Ramos (cell line): ENCODE measurements at regions not wholly inside any gene's neighbourhood (a gene's known extent, or its start where the extent isn't known, plus 50 kb on each side); places are given as distances from the start of the nearest gene placed in this dataset.

ENCODE experiments used
- in situ Hi-C: fragments of 300-500 bp; cut with MboI; formaldehyde crosslinking; loops from one replicate; pipeline ENCODE4 v1.14.3; 2022; ENCODE audit warnings: low sequenced_read_pairs; ENCODE audit not compliant: unreplicated experiment

DNA sequence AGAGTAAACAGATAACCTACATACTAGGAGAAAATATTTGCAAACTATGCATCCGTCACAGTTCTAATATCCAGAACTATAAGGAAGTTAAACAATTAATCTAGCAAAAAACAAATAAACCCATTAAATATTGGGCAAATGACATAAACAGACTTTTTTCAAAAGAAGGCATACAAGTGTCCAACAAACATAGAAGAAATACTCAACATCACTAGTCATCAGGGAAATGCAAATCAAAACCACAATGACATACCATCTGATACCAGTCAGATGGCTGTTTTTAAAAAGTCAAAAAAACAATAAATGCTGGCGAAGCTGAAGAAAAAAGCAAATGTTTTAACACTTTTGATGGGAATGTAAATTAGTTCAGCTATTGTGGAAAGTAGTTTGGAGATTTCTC lies 1117.7 kb upstream of the MAP3K7 start:
- in situ Hi-C loops = no loop called here

GRCh38 chr6:91697010-91697695 lies 1110.3 kb upstream of the MAP3K7 start:
- in situ Hi-C loops = no loop called here

- in situ Hi-C loops = no loop called here
Observed at GRCh38 chr6:91695221-91695620, 1108.3 kb upstream of the MAP3K7 start.

DNA sequence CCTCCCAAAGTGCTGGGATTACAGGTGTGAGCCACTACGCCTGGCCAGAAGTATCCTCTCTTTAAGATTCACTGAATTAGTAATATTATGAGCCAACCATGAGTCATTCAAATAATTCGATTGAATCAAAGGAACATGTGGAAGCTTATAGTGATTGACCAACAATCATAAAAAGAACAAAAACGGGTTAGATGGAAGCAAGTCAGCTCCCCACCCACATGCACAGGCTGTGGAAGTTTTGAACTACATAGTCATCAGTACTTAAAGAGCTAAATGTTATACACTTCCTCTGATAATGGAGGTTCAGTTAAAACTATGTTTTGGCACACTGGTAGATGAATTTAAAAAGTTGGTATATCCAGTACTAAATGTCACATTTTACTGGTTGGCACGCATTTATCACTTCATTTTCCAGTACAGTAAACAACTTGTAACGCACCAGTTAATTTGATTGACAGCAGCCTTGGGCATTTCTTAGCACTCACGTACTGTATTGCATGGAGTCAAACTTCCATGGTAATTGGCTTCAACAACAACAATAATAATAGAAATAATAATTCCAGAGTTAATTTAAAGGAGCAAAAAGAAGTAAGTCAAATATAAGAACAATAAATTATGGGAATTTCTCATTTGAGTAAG lies 1107.3 kb upstream of the MAP3K7 start:
- in situ Hi-C loops = no loop called here

DNA sequence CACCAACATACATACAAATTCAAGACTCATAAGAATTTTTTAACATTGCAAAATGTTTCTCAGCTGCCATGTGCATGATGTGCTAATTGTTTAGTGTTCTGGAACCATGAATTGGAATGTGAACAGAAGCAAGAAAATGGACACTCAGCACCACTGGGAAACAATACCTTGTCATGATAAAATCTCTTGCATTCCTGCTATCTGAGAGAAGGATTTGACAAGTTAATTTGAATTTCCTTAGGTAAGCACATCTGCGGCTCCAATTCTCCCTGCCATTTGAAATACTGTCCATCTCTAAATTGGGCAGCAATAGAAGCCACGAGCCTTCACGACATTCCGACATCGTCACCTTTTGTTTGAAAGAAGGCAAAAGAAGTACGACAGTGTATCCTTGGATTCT lies 1104.6 kb upstream of the MAP3K7 start:
- in situ Hi-C loops = no loop called here

GRCh38 chr6:91683240-91683639 lies 1096.4 kb upstream of the MAP3K7 start:
- in situ Hi-C loops = no loop called here

GRCh38 chr6:91681296-91681695 lies 1094.4 kb upstream of the MAP3K7 start:
- in situ Hi-C loops = no loop called here

GRCh38 chr6:91678679-91679446 lies 1092.0 kb upstream of the MAP3K7 start:
- in situ Hi-C loops = no loop called here

DNA sequence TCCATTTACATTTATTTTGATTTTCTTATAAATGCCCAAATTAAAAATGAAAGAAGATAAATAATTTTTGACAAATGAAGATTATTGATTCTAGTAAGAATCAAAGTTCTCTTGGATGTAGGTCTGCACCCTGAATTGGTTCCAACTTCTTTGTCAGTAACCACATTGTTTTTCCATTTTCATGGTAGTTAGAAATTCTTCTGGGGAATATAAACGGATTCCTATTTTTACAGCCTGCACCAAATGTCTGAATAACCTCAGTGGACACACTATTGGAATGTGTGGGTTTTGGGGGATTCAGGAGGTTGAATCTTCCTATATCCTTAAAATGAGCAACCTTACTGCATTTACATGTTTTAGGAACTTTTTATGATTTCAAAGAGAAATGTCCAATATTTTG lies 1085.3 kb upstream of the MAP3K7 start:
- in situ Hi-C loops = no loop called here

GRCh38 chr6:91669871-91670268 lies 1083.0 kb upstream of the MAP3K7 start:
- in situ Hi-C loops = no loop called here

DNA sequence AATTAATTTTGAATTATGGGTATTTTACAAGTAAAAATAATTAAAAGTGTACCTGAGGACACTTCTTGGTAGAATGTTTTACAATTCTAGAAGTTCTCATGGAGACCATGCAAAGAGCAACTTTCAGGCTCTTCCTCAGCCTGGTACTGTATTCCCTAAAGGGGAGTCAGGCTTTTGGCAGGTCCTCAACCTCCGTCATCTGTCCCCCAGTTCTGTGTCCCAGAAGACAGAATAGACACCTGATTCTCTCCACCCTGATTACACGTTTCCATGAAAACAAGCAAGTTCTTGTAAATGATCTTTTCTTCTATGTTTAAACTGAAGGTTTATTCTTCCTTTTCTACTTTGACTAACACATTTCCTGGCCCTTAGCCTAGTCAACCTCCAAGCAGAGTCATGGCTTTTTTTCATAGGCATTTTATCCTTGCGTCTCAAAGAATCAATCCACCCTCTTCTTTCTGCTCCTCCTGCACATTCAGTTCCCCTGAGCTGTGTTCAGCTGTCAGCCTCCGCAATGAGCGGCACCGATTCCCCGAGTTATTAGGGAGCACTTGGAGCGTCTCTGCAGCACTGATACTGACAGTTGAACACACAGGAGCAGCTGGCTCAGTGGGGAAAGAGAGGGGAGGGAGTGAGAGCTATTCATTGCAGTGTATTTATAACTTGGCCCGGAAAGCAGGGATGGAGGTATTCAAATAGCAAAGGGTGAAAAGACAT lies 1082.4 kb upstream of the MAP3K7 start:
- in situ Hi-C loops = no loop called here

DNA sequence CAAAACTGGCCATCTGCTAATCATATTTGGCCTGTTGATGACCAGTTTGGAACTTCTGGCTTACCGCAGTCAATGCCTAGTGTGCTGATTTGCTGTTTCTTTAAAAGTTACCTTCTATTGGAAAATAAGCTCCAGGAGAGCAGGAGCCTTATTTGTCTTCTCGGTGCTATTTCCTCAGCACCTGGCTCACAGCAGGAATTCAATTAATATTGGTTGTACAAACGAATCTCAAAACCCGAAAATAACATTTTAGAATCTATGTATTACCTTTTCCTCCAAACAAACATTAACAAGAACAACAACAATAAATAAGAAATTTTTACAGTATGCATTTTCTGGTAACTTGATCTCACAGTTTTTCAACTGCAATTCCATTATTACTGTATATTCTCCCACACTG lies 1080.7 kb upstream of the MAP3K7 start:
- in situ Hi-C loops = no loop called here

- in situ Hi-C loops = no loop called here
Observed at GRCh38 chr6:91664327-91664959, 1077.6 kb upstream of the MAP3K7 start.

GRCh38 chr6:91660893-91661292 lies 1074.0 kb upstream of the MAP3K7 start:
- in situ Hi-C loops = no loop called here

GRCh38 chr6:91659891-91660290 lies 1073.0 kb upstream of the MAP3K7 start:
- in situ Hi-C loops = no loop called here

GRCh38 chr6:91654793-91655192 lies 1067.9 kb upstream of the MAP3K7 start:
- in situ Hi-C loops = no loop called here

DNA sequence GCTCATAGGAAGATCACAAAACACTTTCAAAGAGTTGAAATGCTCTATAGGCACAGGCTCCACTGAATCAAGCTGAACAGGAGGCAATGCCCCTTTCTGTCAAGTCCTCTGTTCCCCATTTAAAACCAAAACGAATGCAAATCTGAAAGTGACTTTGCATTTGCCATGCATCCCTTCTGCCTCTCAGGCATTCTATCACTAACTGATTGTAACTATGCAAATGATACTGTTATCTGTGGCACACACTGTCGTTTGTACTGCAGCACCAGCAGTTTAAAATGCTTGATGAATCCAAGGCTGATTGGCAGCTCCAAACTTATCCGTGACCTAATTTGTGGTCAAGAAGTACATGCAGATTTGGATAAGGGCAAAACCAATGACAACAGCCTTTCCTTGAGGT lies 1067.5 kb upstream of the MAP3K7 start:
- in situ Hi-C loops = no loop called here

GRCh38 chr6:91653895-91654294 lies 1067.0 kb upstream of the MAP3K7 start:
- in situ Hi-C loops = no loop called here

DNA sequence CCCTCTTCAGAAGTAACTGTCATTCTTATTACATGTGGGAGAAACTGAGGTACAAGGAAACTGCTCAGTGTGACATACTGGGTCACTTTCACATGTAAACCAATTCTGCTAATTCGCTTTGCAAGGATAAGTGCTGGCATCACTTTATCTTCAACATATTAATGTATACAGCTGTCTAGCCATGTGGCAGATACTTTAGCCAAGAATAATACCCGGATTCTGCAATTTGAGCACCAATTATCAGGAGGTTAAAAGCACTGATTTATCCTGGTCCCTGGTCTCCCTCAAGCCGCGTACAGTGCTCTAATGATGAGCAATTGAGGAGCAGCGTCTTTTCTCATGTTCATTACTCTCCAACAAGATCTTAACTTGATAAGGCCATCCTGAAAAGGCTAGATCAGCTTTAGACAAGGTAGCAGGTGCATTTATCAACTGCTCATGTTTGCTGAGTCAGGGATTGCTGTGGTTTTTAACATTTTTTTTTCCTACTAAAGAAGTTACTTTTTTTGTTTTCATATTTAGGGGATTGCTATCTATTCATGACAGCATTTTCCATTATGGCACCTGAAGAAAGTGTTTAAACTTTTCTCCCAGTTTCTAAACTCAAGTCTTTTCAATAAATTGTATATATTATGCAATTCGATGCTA lies 1066.3 kb upstream of the MAP3K7 start:
- in situ Hi-C loops = no loop called here

GRCh38 chr6:91646649-91647048 lies 1059.8 kb upstream of the MAP3K7 start:
- in situ Hi-C loops = no loop called here
